Psoas muscle (tissue), 7 donors: ENCODE measurements at regions not wholly inside any gene's neighbourhood (a gene's known extent, or its start where the extent isn't known, plus 50 kb on each side); places are given as distances from the start of the nearest gene placed in this dataset.
A peak's percentile ranks its signal among the peaks of the same experiment; 100 is the strongest.

Experiments used
- ATAC-seq, 4 donors: fragments of 200-7000 bp; cut with Tn5 transposase; one replicate each; pipeline ENCODE4 v1.9.1; 2020; ENCODE audit warnings: moderate library complexity in 3 of 4, mild to moderate bottlenecking in 2 of 4
- DNase-seq, 2 donors: peaks; one replicate each; pipeline ENCODE4 v3.0.0-alpha.2; 2020
- H3K27ac ChIP-seq: fragments of 200-600 bp; one replicate; pipeline ENCODE4 v1.8.0; 2022
- H3K27me3 ChIP-seq, 3 donors: fragments of 200-600 bp in 1 of 3; one replicate each; pipeline versions ENCODE4 v1.6.1 to v1.8.0; 2013 to 2022; ENCODE audit warnings: low read length in 2 of 3, mild to moderate bottlenecking in 2 of 3, moderate library complexity in 1 of 3; ENCODE audit not compliant: insufficient read depth in 3 of 3
- H3K36me3 ChIP-seq, 2 donors: fragments of 200-600 bp in 1 of 2; one replicate each; pipeline versions ENCODE4 v1.6.1 to v1.8.0; 2013 to 2022; ENCODE audit warnings: low read depth in 1 of 2, mild to moderate bottlenecking in 1 of 2, moderate library complexity in 1 of 2; ENCODE audit not compliant: insufficient read depth in 1 of 2
- H3K4me1 ChIP-seq: fragments of 200-600 bp; one replicate; pipeline ENCODE4 v1.8.0; 2022
- H3K4me3 ChIP-seq: fragments of 200-600 bp; one replicate; pipeline ENCODE4 v1.8.0; 2022; ENCODE audit warnings: mild to moderate bottlenecking
- H3K9me3 ChIP-seq: fragments of 200-600 bp; one replicate; pipeline ENCODE4 v1.8.0; 2022
- CTCF ChIP-seq: fragments of 200-600 bp; IDR thresholded peaks from one replicate; pipeline ENCODE4 v1.8.0; 2022; ENCODE audit warnings: antibody characterized with exemption
- WGBS, 3 donors: extraction: QIAGEN DNeasy Blood & Tissue Kit; methylation state at CpG; one replicate each; pipeline versions ENCODE4 v1.1.6 to v1.1.7; 2013; 5-methylcytosine and 5-hydroxymethylcytosine counted together
- intact Hi-C, 2 donors: fragments of 100-400 bp; cut with DNase I; formaldehyde crosslinking; loops; one replicate each; pipeline versions ENCODE4 v1.11.0 to v1.14.2; 2022
- donor health status: healthy with polysubstance abuse.
- donor health status: DM: no; HTN: no; CAD: no; lungs with moderate emphysema.
- donor health status: Bipolar disorder and iron deficiency.
- donor health status: healthy.
- donor health status: DM: yes; HTN: yes; CAD: no.
- donor health status: DM: no; HTN: no; CAD: no.
- donor health status: DM: yes; HTN: yes; CAD: no.

- no peaks in the 10 kb centered on the region for H3K27me3 ChIP-seq
- H3K36me3 ChIP-seq = peaks cover 0 to 50% of the 10 kb centered on the region in 2 donors
- no peak overlapping the region for H3K4me3 ChIP-seq
- H3K9me3 ChIP-seq = no peaks in the 10 kb centered on the region
- ATAC-seq (no peak), DNase-seq (no peak)
- 85 to 93% (median 87%) methylated on average over 7 of the region's 7 CpGs for WGBS, 3 donors
- H3K27ac ChIP-seq = peak overlapping the region; percentile 36
- no peak for TF ChIP-seq CTCF
- intact Hi-C loops = loop anchor here in 1 of 2 donors (5.0 kb wide), 1 partner anchor 39 kb away; no protein-coding TSS in a partner anchor
- peaks cover 66% of the 10 kb centered on the region for H3K4me1 ChIP-seq
These were observed 101.1 kb downstream of the RFLNA start for GRCh38 chr12:124395986-124396385.

GRCh38 chr12:124395284-124395752 lies 100.4 kb downstream of the RFLNA start:
- Histone ChIP-seq H3K27ac (peak overlapping the region; percentile 36), H3K27me3 (no peaks in the 10 kb centered on the region), H3K4me1 (peaks cover 72% of the 10 kb centered on the region), H3K4me3 (no peak overlapping the region), H3K9me3 (no peaks in the 10 kb centered on the region), H3K36me3 (peaks cover 0 to 44% of the 10 kb centered on the region in 2 donors)
- DNase-seq (no peak), ATAC-seq (no peak)
- WGBS, 3 donors = 80 to 81% (median 81%) methylated on average over 21 of the region's 21 CpGs
- TF ChIP-seq CTCF = no peak
- intact Hi-C loops = loop anchor here in 1 of 2 donors (5.0 kb wide), 1 partner anchor 38 kb away; no protein-coding TSS in a partner anchor

GRCh38 chr12:124394462-124395128 lies 99.7 kb downstream of the RFLNA start:
- DNase-seq (no peak), ATAC-seq (no peak)
- H3K4me1 ChIP-seq = peaks cover 70% of the 10 kb centered on the region
- no peak overlapping the region for H3K4me3 ChIP-seq
- 66 to 74% (median 67%) methylated on average over 6 of the region's 6 CpGs for WGBS, 3 donors
- peak overlapping the region; percentile 78 for H3K27ac ChIP-seq
- no peak for TF ChIP-seq CTCF
- intact Hi-C loops = loop anchor here (5.0 kb wide), 3 partner anchors 37 to 58 kb away; no protein-coding TSS in a partner anchor
- H3K27me3 ChIP-seq = no peaks in the 10 kb centered on the region
- H3K9me3 ChIP-seq = no peaks in the 10 kb centered on the region
- peaks cover 0 to 38% of the 10 kb centered on the region in 2 donors for H3K36me3 ChIP-seq

GRCh38 chr12:124393831-124394230 lies 98.9 kb downstream of the RFLNA start:
- intact Hi-C loops = loop anchor here (5.0 kb wide), 2 partner anchors 38 to 58 kb away; no protein-coding TSS in a partner anchor
- WGBS, 3 donors = 92 to 95% (median 93%) methylated on average over 15 of the region's 15 CpGs
- DNase-seq = no peak
- H3K36me3 ChIP-seq = peaks cover 0 to 38% of the 10 kb centered on the region in 2 donors
- peak overlapping the region; percentile 78 for H3K27ac ChIP-seq
- no peaks in the 10 kb centered on the region for H3K9me3 ChIP-seq
- no peak for ATAC-seq
- H3K4me3 ChIP-seq = no peak overlapping the region
- peaks cover 68% of the 10 kb centered on the region for H3K4me1 ChIP-seq
- TF ChIP-seq CTCF = no peak
- no peaks in the 10 kb centered on the region for H3K27me3 ChIP-seq
